Endodermal cell (in vitro differentiated cells): ENCODE measurements at regions not wholly inside any gene's neighbourhood (a gene's known extent, or its start where the extent isn't known, plus 50 kb on each side); places are given as distances from the start of the nearest gene placed in this dataset.

ENCODE experiments used
- DNase-seq: peaks from one replicate; pipeline ENCODE4 v3.0.0-alpha.2; 2017
- H3K27ac ChIP-seq: 2 replicates; pipeline ENCODE4 v1.5.1; 2013; ENCODE audit warnings: mild to moderate bottlenecking, low read depth, low read length, moderate library complexity
- H3K27me3 ChIP-seq: 2 replicates; pipeline ENCODE4 v1.6.1; 2013; ENCODE audit warnings: mild to moderate bottlenecking, low read length, moderate library complexity; ENCODE audit not compliant: insufficient read depth, control insufficient read depth, poor library complexity, severe bottlenecking
- H3K36me3 ChIP-seq: 2 replicates; pipeline ENCODE4 v1.7.0; 2013; ENCODE audit warnings: mild to moderate bottlenecking, low read length, moderate library complexity; ENCODE audit not compliant: control insufficient read depth, insufficient read depth
- H3K4me1 ChIP-seq: one replicate; pipeline ENCODE4 v1.7.0; 2013; ENCODE audit warnings: low read length; ENCODE audit not compliant: control insufficient read depth, insufficient read depth
- H3K4me3 ChIP-seq: 2 replicates; pipeline ENCODE4 v1.5.1; 2013; ENCODE audit warnings: mild to moderate bottlenecking, low read length, moderate library complexity
- H3K9ac ChIP-seq: 2 replicates; pipeline ENCODE4 v1.6.1; 2013; ENCODE audit warnings: mild to moderate bottlenecking, low read length, moderate library complexity; ENCODE audit not compliant: poor library complexity, severe bottlenecking; ENCODE audit errors: extremely low read depth
- H3K9me3 ChIP-seq: 2 replicates; pipeline ENCODE4 v1.6.1; 2013; ENCODE audit warnings: mild to moderate bottlenecking, low read length, moderate library complexity; ENCODE audit not compliant: control insufficient read depth
- H3K27ac Mint-ChIP-seq: 2 replicates; pipeline ENCODE4 v1.8.0; 2020; ENCODE audit warnings: mixed read lengths
- H3K27me3 Mint-ChIP-seq: 2 replicates; pipeline ENCODE4 v1.8.0; 2021; ENCODE audit warnings: mild to moderate bottlenecking, mixed read lengths; ENCODE audit not compliant: insufficient read depth
- H3K36me3 Mint-ChIP-seq: 2 replicates; pipeline ENCODE4 v1.8.0; 2020; ENCODE audit warnings: low read depth, mixed read lengths
- H3K4me1 Mint-ChIP-seq: 2 replicates; pipeline ENCODE4 v1.8.0; 2020; ENCODE audit warnings: mixed read lengths
- H3K4me3 Mint-ChIP-seq: 2 replicates; pipeline ENCODE4 v1.8.0; 2020; ENCODE audit warnings: mild to moderate bottlenecking, moderate library complexity, mixed read lengths
- H3K9me3 Mint-ChIP-seq: 2 replicates; pipeline ENCODE4 v1.8.0; 2020; ENCODE audit warnings: mild to moderate bottlenecking, mixed read lengths
- WGBS, 2 experiments: methylation state at CpG; one replicate each; pipeline versions ENCODE4 v1.1.5 to v1.1.7; 2013; ENCODE audit warnings: missing lambda C conversion rate in 2 of 2, mixed read lengths in 1 of 2; ENCODE audit not compliant: insufficient coverage in 1 of 2, insufficient read length in 1 of 2; 5-methylcytosine and 5-hydroxymethylcytosine counted together
- TF ChIP-seq, protein P1 (sequence below): fragments of 200-600 bp; sonication (generic); conservative IDR thresholded peaks from 2 replicates; pipeline ENCODE4 v1.5.0; 2021; ENCODE audit warnings: antibody characterized with exemption, mild to moderate bottlenecking

- Mint-ChIP-seq H3K27me3 (no peaks in the 10 kb centered on the region), H3K4me3 (no peak overlapping the region), H3K4me1 (no peaks in the 10 kb centered on the region), H3K36me3 (no peaks in the 10 kb centered on the region), H3K27ac (no peak overlapping the region), H3K9me3 (no peaks in the 10 kb centered on the region)
- H3K4me1 ChIP-seq: no peaks in the 10 kb centered on the region
- DNase-seq: no peak
- no peak overlapping the region for H3K9ac ChIP-seq
- H3K36me3 ChIP-seq: no peaks in the 10 kb centered on the region
- H3K9me3 ChIP-seq: peaks cover under 1% of the 10 kb centered on the region
- 100% methylated on average over 1 of the region's 2 CpGs; no CpG with 5 or more reads in 1 of the 2 experiments for WGBS, 2 experiments
- H3K4me3 ChIP-seq: no peak overlapping the region
- no peak overlapping the region for H3K27ac ChIP-seq
- H3K27me3 ChIP-seq: no peaks in the 10 kb centered on the region
- TF ChIP-seq, protein P1, sequence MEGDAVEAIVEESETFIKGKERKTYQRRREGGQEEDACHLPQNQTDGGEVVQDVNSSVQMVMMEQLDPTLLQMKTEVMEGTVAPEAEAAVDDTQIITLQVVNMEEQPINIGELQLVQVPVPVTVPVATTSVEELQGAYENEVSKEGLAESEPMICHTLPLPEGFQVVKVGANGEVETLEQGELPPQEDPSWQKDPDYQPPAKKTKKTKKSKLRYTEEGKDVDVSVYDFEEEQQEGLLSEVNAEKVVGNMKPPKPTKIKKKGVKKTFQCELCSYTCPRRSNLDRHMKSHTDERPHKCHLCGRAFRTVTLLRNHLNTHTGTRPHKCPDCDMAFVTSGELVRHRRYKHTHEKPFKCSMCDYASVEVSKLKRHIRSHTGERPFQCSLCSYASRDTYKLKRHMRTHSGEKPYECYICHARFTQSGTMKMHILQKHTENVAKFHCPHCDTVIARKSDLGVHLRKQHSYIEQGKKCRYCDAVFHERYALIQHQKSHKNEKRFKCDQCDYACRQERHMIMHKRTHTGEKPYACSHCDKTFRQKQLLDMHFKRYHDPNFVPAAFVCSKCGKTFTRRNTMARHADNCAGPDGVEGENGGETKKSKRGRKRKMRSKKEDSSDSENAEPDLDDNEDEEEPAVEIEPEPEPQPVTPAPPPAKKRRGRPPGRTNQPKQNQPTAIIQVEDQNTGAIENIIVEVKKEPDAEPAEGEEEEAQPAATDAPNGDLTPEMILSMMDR: no peak
Observed at GRCh38 chr3:176206809-176207208, 990.5 kb downstream of the TBL1XR1 start.

DNA sequence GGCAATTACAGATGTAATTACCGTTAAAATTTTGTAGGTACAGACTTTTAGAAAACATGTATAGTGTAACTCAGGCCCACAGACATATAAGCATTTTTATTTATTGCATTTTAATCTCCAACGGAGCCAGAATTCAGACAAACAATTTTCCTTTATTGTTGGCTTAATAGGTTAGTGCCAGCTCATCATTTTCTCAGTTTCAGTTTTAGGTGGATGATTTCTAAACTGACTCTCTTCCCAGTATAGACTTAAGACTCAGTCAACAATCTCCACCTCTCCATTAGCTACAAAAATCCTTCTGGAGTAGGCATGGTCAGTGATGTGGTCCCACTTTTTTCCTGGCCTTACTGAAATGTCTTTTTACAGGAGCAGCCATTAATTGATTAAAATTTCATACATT, 994.6 kb downstream of the TBL1XR1 start:
- Histone ChIP-seq H3K9ac (no peak overlapping the region), H3K9me3 (peaks cover 5% of the 10 kb centered on the region), H3K4me1 (no peaks in the 10 kb centered on the region), H3K4me3 (no peak overlapping the region), H3K27ac (no peak overlapping the region), H3K36me3 (no peaks in the 10 kb centered on the region), H3K27me3 (no peaks in the 10 kb centered on the region)
- Mint-ChIP-seq H3K36me3 (no peaks in the 10 kb centered on the region), H3K4me3 (no peak overlapping the region), H3K27ac (no peak overlapping the region), H3K27me3 (no peaks in the 10 kb centered on the region), H3K9me3 (peaks cover 4% of the 10 kb centered on the region), H3K4me1 (no peaks in the 10 kb centered on the region)
- TF ChIP-seq, protein P1: no peak
- no peak for DNase-seq
- 83% methylated on average over 2 of the region's 2 CpGs; no CpG with 5 or more reads in 1 of the 2 experiments for WGBS, 2 experiments

GRCh38 chr3:176193032-176193730, 1004.1 kb downstream of the TBL1XR1 start:
- Histone ChIP-seq H3K27me3 (no peaks in the 10 kb centered on the region), H3K9me3 (peaks cover 14% of the 10 kb centered on the region), H3K4me3 (no peak overlapping the region), H3K9ac (no peak overlapping the region), H3K4me1 (no peaks in the 10 kb centered on the region), H3K36me3 (no peaks in the 10 kb centered on the region), H3K27ac (peak overlapping the region; percentile 13)
- Mint-ChIP-seq H3K27me3 (no peaks in the 10 kb centered on the region), H3K4me3 (no peak overlapping the region), H3K4me1 (no peaks in the 10 kb centered on the region), H3K9me3 (peaks cover 19% of the 10 kb centered on the region), H3K36me3 (no peaks in the 10 kb centered on the region), H3K27ac (no peak overlapping the region)
- TF ChIP-seq, protein P1: no peak
- no peak for DNase-seq
